Heart left ventricle (tissue), 16 donors: ENCODE measurements at regions not wholly inside any gene's neighbourhood (a gene's known extent, or its start where the extent isn't known, plus 50 kb on each side); places are given as distances from the start of the nearest gene placed in this dataset.
A peak's percentile ranks its signal among the peaks of the same experiment; 100 is the strongest.

ENCODE experiments used
- ATAC-seq, 4 donors: fragments of 200-7000 bp; cut with Tn5 transposase; one replicate each; pipeline ENCODE4 v1.9.1; 2020 to 2022; ENCODE audit warnings: moderate library complexity in 4 of 4, mild to moderate bottlenecking in 3 of 4, moderate number of reproducible peaks in 1 of 4
- DNase-seq, 5 donors: peaks; one replicate each; pipeline ENCODE4 v3.0.0-alpha.2; 2020
- H3K27ac ChIP-seq, 12 donors: fragments of 200-600 bp; sonication (generic) in 4 of 12; one replicate each; pipeline versions ENCODE4 v1.5.0 to v1.8.0; 2016 to 2022; ENCODE audit warnings: mild to moderate bottlenecking in 2 of 12
- H3K27me3 ChIP-seq, 9 donors: fragments of 200-600 bp; sonication (generic) in 2 of 9; one replicate each; pipeline versions ENCODE4 v1.5.1 to v1.8.0; 2016 to 2022; ENCODE audit warnings: mild to moderate bottlenecking in 3 of 9
- H3K36me3 ChIP-seq, 9 donors: fragments of 200-600 bp; sonication (generic) in 2 of 9; one replicate each; pipeline versions ENCODE4 v1.5.0 to v1.8.0; 2018 to 2022; ENCODE audit warnings: mild to moderate bottlenecking in 2 of 9
- H3K4me1 ChIP-seq, 12 donors: fragments of 200-600 bp; sonication (generic) in 4 of 12; one replicate each; pipeline versions ENCODE4 v1.5.0 to v1.8.0; 2016 to 2022; ENCODE audit warnings: mild to moderate bottlenecking in 3 of 12
- H3K4me3 ChIP-seq, 12 donors: fragments of 200-600 bp; sonication (generic) in 4 of 12; one replicate each; pipeline versions ENCODE4 v1.5.0 to v1.8.0; 2017 to 2022; ENCODE audit warnings: mild to moderate bottlenecking in 9 of 12, moderate library complexity in 4 of 12
- H3K9me3 ChIP-seq, 12 donors: fragments of 200-600 bp; sonication (generic) in 4 of 12; one replicate each; pipeline versions ENCODE4 v1.5.0 to v1.8.0; 2016 to 2022; ENCODE audit warnings: mild to moderate bottlenecking in 1 of 12
- CTCF ChIP-seq, 12 donors: fragments of 200-600 bp; sonication (generic) in 4 of 12; IDR thresholded peaks; one replicate each; pipeline versions ENCODE4 v1.5.0 to v1.8.0; 2018 to 2022; ENCODE audit warnings: antibody characterized with exemption in 12 of 12, mild to moderate bottlenecking in 5 of 12
- POLR2A ChIP-seq, 2 donors: fragments of 450-650 bp; IDR thresholded peaks; one replicate each; pipeline ENCODE4 v1.6.1; 2017; ENCODE audit warnings: antibody characterized with exemption in 2 of 2, mild to moderate bottlenecking in 2 of 2, moderate library complexity in 2 of 2
- WGBS, 4 donors: extraction: QIAGEN DNeasy Blood & Tissue Kit in 2 of 4; methylation state at CpG; one replicate each; pipeline versions ENCODE4 v1.1.5 to v1.1.7; 2013 to 2018; 5-methylcytosine and 5-hydroxymethylcytosine counted together
- intact Hi-C, 10 donors: fragments of 100-400 bp; cut with DNase I; formaldehyde crosslinking; loops; one replicate each; pipeline versions ENCODE4 v1.11.1 to v1.14.2; 2022
- donor health status: ischemic (EF 13 %, LVEDD 7.1; RV severe dilation, severe dysfunction).
- donor health status: healthy with polysubstance abuse.
- donor health status: DM: no; HTN: yes; CAD: no.
- donor health status: DM: no; HTN: no; CAD: no.
- donor health status: ischemic (EF 25% LVEDD 6.9; RV normal size, moderate dysfunction).
- donor health status: ischemic (EF 25% LVEDD 5.7; RV mildly dilated, moderate dysfunction).
- donor health status: healthy.
- donor health status: DM: yes; HTN: yes; CAD: no.
- donor health status: ischemic (EF 35%, LVEDD 5.7; RV mildly dilated, moderate dysfunction).
- donor health status: nonischemic (EF 11% LVEDD 7.7; RV severe dilation, severe dysfunction).
- donor health status: DM: yes; HTN: yes; CAD: no.
- donor health status: PGD.
- donor health status: ischemic (EF 29% LVEDD 5.4; RV normal size, mild dysfunction).
- donor health status: nonischemic (EF 23%, LVEDD 6.1; RV moderate dilation, normal function).

GRCh38 chr3:182713743-182714517 is 79.4 kb upstream of the ATP11B start:
- intact Hi-C loops, result loop anchor here (1.0 to 10.0 kb wide), 8 partner anchors 71 to 125 kb away; partner anchors contain the start of gene ATP11B (in 5 of the 10)

GRCh38 chr3:182715006-182715405 is 78.3 kb upstream of the ATP11B start:
- DNase-seq (no peak), ATAC-seq (peak; percentile 71 to 86 (median 74))
- no peaks in the 10 kb centered on the region for H3K9me3 ChIP-seq
- TF ChIP-seq CTCF (IDR thresholded peaks at IDR 0.05) (no peak), POLR2A (IDR thresholded peaks at IDR 0.05) (no peak)
- no peaks in the 10 kb centered on the region for H3K27me3 ChIP-seq
- H3K4me3 ChIP-seq, result no peak overlapping the region
- H3K4me1 ChIP-seq, result peaks cover 0 to 14% (median 0%) of the 10 kb centered on the region in 12 donors
- H3K36me3 ChIP-seq, result no peaks in the 10 kb centered on the region
- H3K27ac ChIP-seq, result no peak overlapping the region
- intact Hi-C loops, result loop anchor here in 8 of 10 donors (2.0 to 10.0 kb wide), 5 partner anchors 67 to 124 kb away; partner anchors contain the start of gene ATP11B (in 3 of the 8)
- 67 to 85% (median 75%) methylated on average over 2 of the region's 2 CpGs for WGBS, 4 donors

More at GRCh38 chr3:182713743-182714517, 79.4 kb upstream of the ATP11B start:
- WGBS, 4 donors, result 33 to 47% (median 45%) methylated on average over 3 to 4 of the region's 4 CpGs
- DNase-seq, result no peak
- Histone ChIP-seq H3K4me3 (no peak overlapping the region), H3K27ac (no peak overlapping the region), H3K9me3 (no peaks in the 10 kb centered on the region), H3K36me3 (no peaks in the 10 kb centered on the region), H3K27me3 (no peaks in the 10 kb centered on the region), H3K4me1 (peaks cover 0 to 14% (median 0%) of the 10 kb centered on the region in 12 donors)
- ATAC-seq, result peak; percentile 52 to 84 (median 78)
- TF ChIP-seq POLR2A (IDR thresholded peaks at IDR 0.05) (no peak), CTCF (IDR thresholded peaks at IDR 0.05) (peak; percentile 40 to 72 (median 61))

GRCh38 chr3:182716114-182716688 is 77.1 kb upstream of the ATP11B start:
- H3K27me3 ChIP-seq, result no peaks in the 10 kb centered on the region
- no peak overlapping the region for H3K4me3 ChIP-seq
- intact Hi-C loops, result loop anchor here in 5 of 10 donors (5.0 to 10.0 kb wide), 3 partner anchors 66 to 79 kb away; partner anchors contain the start of gene ATP11B (in 3 of the 5)
- H3K27ac ChIP-seq, result no peak overlapping the region
- H3K4me1 ChIP-seq, result peaks cover 0 to 14% (median 0%) of the 10 kb centered on the region in 12 donors
- H3K9me3 ChIP-seq, result no peaks in the 10 kb centered on the region
- TF ChIP-seq CTCF (IDR thresholded peaks at IDR 0.05) (no peak), POLR2A (IDR thresholded peaks at IDR 0.05) (no peak)
- ATAC-seq (peak in 2 of 4 donors; percentile 23 to 41), DNase-seq (no peak)
- WGBS, 4 donors, result 21 to 39% (median 33%) methylated on average over 1 of the region's 1 CpG
- no peaks in the 10 kb centered on the region for H3K36me3 ChIP-seq

GRCh38 chr3:182717216-182717615 is 76.1 kb upstream of the ATP11B start:
- intact Hi-C loops, result loop anchor here in 5 of 10 donors (5.0 to 10.0 kb wide), 3 partner anchors 65 to 78 kb away; partner anchors contain the start of gene ATP11B (in 3 of the 5)
- Histone ChIP-seq H3K27me3 (no peaks in the 10 kb centered on the region), H3K4me3 (no peak overlapping the region), H3K4me1 (peaks cover 0 to 14% (median 0%) of the 10 kb centered on the region in 12 donors), H3K36me3 (no peaks in the 10 kb centered on the region), H3K27ac (no peak overlapping the region), H3K9me3 (no peaks in the 10 kb centered on the region)
- ATAC-seq (no peak), DNase-seq (no peak)
- 77 to 87% (median 81%) methylated on average over 2 of the region's 2 CpGs for WGBS, 4 donors
- no peak for TF ChIP-seq POLR2A (IDR thresholded peaks at IDR 0.05)
- TF ChIP-seq CTCF (IDR thresholded peaks at IDR 0.05), result no peak
